ENCODE measurements at regions not wholly inside any gene's neighbourhood (a gene's known extent, or its start where the extent isn't known, plus 50 kb on each side); places are given as distances from the start of the nearest gene placed in this dataset.
"Not testable (repeated sequence)": the region's sequence is repeated elsewhere in the genome, so short reads cannot be mapped to it uniquely, and the experiment has no call there.

GRCh38 chr20:51305316-51306052, 237.0 kb downstream of the NFATC2 start:
- DNase-seq: no peak

DNA sequence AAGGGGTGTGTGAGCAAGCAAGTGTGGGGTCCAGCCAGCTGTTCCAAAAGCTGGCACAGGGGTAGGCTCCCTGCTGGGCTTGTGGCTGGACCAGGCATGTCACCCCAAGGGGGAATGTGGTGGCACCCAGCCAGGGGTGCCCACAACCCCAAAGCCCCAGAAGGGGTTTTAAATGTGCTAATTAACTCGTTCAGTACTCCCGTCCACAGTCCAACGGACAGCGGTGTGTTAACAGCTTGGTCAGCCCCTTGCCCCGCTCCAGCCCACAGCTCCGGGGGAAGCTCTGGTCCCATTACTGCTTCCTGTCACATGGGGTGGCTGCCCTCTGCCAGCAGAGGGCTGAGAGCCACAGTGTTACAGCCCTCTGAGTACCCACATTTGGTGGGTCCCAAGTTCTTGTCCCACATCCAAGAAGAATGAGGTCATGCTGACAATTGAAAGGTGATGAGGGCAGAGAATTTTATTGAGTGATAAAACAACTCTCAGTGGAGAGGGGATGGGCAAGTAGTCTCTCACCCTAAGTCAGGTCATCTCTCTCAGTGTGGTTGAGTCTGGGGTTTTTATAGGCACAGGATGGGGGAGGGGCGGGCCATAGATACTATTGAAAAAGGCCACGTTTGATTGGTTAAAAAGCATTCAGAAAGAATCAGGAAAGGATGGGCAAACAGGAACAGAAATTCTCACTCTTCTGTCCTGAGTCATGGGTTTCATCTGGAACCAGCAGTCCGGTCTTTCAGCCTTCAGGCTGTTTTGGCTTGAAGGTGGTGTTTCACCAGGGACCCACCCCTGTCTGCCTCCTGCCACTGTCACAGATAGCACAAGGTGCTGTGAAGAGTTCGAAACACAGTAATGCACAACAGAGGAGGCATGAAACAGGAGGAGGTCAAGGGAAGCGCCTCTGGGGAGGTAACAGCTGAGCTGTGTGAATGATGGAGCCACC, 238.5 kb downstream of the NFATC2 start:
- no peak for DNase-seq

GRCh38 chr20:51301026-51301425, 241.5 kb downstream of the NFATC2 start:
- DNase-seq: no peak

DNA sequence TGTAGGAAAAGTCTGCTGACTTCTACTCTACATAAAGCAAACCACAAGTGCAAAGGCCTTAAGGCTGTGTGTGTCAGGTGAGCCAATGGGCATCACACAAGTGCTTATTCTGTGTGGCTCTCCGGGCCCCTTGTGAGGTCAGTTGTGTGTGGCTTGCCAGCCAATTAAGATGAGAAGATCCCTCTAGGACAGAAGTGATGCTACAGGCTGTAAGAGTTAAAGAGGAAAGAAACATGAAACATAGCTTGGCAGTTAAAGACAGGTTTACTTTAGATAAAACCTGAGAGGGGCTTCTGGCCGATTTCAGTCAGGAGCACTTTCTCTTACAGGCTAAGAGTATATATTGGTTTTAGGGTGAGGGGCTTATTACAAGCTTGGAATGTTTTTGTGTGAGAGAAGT, 242.4 kb downstream of the NFATC2 start:
- no peak for DNase-seq

DNA sequence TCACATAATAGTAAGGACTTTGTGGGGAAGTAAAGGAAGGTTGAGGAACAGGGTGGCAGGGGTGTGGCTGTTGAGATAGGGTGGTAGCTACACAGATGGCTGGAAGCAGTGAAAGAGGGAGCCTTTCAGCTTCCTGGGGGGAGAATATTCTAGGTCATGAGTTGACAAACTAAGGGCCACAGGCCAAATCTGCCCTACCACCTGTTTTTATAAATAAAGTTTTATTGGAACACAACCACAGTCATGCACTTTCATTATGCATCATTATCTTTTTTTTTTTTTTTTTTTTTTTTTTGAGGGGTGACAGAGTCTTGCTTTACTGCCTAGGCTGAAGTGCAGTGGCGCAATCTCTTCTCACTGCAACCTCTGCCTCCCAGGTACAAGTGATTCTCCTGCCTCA, 243.1 kb downstream of the NFATC2 start:
- no peak for DNase-seq

- no peak for DNase-seq
Observed at GRCh38 chr20:51298141-51298749, 244.3 kb downstream of the NFATC2 start.

DNA sequence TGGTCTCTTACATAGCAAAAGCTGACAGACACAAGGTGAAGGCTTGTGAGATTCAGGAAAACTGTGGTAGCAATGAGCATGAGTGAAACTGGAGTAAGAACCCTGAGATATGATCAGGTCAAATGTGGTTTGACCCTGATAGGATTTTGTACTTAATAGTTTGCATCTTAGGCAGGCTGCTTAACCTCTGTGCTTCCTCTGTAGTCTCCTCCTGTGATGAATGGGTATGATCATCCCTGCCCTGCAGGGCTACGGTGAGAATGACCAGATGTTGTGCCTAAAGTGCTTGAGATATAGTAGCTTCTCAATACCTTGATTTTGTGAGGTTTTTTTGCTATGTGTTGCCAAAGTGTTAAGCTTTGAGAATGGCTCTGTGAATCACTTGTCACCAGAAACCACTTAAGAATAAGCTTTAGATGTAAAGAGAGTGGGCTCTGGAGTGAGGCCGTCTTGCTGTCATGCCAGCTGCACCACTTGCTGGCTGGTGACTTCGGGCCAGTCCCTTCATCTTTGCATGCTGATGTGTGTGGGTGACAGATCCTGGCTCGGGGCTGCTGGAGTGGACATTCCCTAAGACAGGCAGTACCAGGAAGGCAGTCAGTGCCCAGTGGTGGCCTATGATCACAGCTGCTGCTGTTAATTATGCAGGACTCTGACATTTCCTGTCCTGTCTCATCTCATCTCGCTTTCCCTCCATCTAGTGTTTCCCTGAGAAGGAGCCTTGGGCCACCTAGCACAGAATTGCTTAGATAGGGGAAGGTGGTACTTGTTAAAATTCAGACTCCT, 254.7 kb downstream of the NFATC2 start:
- no peak for DNase-seq

DNA sequence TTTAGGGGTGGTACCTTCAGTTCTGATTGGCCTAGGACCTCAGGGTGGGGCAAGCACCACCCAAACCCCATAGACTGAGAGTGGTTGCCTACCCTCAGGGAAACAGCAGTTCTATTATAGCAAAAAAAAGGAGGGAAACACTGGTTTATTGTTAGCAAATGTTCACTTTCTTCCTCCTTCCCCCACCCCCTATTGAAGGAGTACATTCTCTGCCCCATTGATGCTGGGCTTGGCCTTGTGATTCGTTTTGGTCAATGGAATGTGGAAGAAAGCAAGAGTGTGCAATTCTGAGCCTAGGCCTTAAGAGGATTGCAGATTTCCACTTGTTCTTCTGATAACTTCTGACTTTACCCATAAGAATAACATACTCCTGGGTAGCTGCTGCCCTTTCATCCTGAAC, 255.8 kb downstream of the NFATC2 start:
- no peak for DNase-seq

DNA sequence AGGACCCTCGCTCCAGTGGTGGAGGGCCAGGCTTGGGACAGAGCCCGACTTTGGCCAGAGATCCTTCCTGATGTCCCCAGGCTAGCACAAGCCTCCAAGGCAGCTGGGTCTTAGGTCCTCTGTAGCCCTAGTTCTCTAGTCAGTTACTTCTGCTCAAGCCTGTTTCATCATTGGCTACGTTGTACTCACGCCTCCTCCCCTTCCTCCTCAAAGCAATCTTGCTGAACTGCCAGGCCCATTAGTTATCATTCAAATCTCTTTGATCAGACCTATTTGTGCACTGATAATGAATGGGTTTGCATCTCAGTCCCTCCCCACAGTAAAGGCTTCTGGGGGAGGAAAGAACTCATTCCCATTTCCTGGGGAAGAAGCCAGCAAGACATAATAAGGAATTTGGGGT, 256.8 kb downstream of the NFATC2 start:
- DNase-seq: no peak

GRCh38 chr20:51284871-51285270, 257.6 kb downstream of the NFATC2 start:
- DNase-seq: no peak

DNA sequence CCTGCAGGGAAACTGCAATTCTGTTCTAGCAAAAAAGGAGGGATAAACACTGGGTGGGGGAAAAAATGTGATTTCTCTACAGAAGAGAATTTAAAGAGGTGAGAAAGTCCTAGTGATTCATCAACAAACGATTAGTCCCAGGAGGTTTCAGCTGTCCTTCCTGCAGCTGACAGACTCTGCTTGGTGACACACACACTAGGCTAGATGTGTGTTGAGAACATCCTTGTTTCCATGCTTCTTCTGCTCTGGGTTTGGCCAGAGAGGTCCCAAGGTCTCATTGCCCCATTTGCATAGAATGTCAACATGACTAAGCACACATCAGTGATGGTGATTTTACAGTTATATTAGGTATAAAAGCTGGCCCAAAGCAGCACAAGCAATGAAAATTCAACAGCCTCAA, 258.3 kb downstream of the NFATC2 start:
- no peak for DNase-seq

DNA sequence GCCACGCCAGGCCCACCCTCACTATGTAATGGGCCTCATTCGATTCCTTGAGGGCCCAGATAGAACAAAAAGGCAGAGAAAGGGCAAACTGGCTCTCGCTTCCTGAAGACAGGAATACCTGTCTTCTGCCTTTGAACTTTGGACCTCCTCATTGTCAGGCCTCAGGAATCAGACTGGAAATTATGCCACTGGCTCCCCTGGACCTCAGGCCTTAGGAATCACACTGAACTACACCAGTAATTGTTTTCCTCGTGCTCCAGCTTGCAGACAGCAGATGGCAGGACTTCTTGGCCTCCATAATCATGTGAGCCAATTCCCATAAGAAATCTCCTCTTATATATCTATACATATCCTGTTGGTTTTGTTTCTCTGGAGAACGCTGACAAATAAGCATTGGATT, 258.6 kb upstream of the KCNG1 start:
- DNase-seq: no peak

- no peak for DNase-seq
Observed at GRCh38 chr20:51280047-51280446, 257.1 kb upstream of the KCNG1 start.

- DNase-seq: no peak
Observed at GRCh38 chr20:51277961-51278360, 255.1 kb upstream of the KCNG1 start.

DNA sequence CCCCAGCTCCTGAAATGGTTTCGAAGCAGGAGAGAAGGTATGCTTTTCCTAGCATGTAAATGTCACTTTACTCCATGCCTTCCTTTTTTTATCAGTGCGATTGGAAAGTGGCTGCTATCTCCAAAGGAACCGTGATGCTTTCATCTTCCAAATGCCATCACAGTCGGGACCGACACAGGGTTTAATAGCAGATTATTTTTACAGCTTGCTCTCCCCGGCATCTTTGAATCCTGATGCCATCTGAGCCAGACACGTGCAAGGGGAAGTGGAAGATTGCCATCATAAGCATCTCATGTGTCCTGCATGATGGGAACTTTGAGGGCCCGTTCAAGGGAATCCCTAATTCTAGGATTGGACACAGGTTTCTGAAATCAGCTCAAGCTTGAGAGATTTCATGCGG, 253.4 kb upstream of the KCNG1 start:
- no peak for DNase-seq

GRCh38 chr20:51275826-51276225, 252.9 kb upstream of the KCNG1 start:
- DNase-seq: no peak

- no peak for DNase-seq
Observed at GRCh38 chr20:51275181-51275580, 252.3 kb upstream of the KCNG1 start.

- no peak for DNase-seq
Observed at GRCh38 chr20:51272401-51272800, 249.5 kb upstream of the KCNG1 start.

- DNase-seq: no peak
Observed at GRCh38 chr20:51271931-51272330, 249.0 kb upstream of the KCNG1 start.

- not testable (repeated sequence) for DNase-seq
Observed at GRCh38 chr20:51271289-51271688, 248.4 kb upstream of the KCNG1 start.

DNA sequence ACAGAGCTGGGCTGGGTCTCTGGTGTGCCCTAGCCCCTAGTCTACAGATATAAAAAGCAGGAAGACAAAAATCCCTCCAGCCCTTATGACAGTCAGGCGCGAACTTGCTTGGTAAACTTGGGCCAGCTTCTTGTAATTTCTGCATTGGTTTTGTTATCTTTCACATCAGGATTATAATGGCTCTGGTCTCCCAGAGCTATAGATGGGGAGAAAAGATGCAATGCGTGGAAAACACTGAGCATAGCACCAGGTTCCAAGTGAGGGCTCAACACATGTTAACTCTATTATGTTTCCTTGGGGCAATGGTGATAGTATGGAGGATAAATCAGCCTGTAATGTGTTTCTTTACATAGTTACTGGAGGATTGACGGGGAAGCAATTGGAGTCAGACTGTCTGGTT, 246.8 kb upstream of the KCNG1 start:
- no peak for DNase-seq

DNA sequence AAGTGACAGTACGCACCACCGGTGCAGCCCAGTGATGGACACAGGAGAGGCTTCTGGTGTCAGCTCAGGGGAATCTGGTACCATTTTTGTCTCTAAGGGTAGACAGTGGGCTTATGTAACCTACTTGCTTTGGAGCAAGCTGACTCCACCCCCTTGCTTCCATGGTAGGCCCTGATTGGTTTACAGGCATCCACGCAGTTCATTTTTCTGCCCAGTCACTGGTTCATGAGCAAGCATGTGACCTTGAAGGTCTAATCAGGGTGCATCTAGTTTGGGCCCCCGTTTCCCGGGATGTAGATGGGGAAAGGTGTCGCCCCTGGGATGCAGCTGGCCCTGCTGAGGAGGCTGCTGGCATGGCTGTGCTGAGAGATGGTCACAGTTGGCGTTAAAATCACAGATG, 244.8 kb upstream of the KCNG1 start:
- DNase-seq: no peak

- DNase-seq: no peak
Observed at GRCh38 chr20:51266353-51266752, 243.4 kb upstream of the KCNG1 start.
